WTC11 (cell line): ENCODE measurements at regions not wholly inside any gene's neighbourhood (a gene's known extent, or its start where the extent isn't known, plus 50 kb on each side); places are given as distances from the start of the nearest gene placed in this dataset.

Source experiments
- ATAC-seq: fragments of 200-7000 bp; cut with Tn5 transposase; 2 replicates; pipeline ENCODE4 v1.10.0; 2021; ENCODE audit warnings: mild to moderate bottlenecking, moderate library complexity
- CTCF ChIA-PET: fragments of 300-600 bp; sonication (Branson Sonifier 250); formaldehyde crosslinking; loops from one replicate; lab custom pipeline; 2021; ENCODE audit warnings: antibody characterized with exemption; lab: Charles Lee
- POLR2A ChIA-PET: fragments of 350-600 bp; sonication (Branson Sonifier 250); formaldehyde crosslinking; loops from one replicate; lab custom pipeline; 2021; ENCODE audit warnings: antibody characterized with exemption; lab: Charles Lee
- DNase-seq: peaks from one replicate; pipeline ENCODE4 v3.0.0; 2021; ENCODE audit warnings: low spot score
- H3K27ac Mint-ChIP-seq: 2 replicates; pipeline ENCODE4 v1.8.0; 2021; ENCODE audit warnings: mixed read lengths
- H3K27me3 Mint-ChIP-seq: 2 replicates; pipeline ENCODE4 v1.8.0; 2021; ENCODE audit warnings: low read depth, mild to moderate bottlenecking, moderate library complexity, mixed read lengths
- H3K36me3 Mint-ChIP-seq: 2 replicates; pipeline ENCODE4 v1.8.0; 2021; ENCODE audit warnings: mixed read lengths
- H3K4me1 Mint-ChIP-seq: 2 replicates; pipeline ENCODE4 v1.8.0; 2022; ENCODE audit warnings: mixed read lengths
- H3K4me3 Mint-ChIP-seq: 2 replicates; pipeline ENCODE4 v1.8.0; 2021; ENCODE audit warnings: mild to moderate bottlenecking, moderate library complexity, mixed read lengths
- H3K9me3 Mint-ChIP-seq: 2 replicates; pipeline ENCODE4 v1.8.0; 2021; ENCODE audit warnings: mixed read lengths
- ATF6 ChIP-seq: sonication (generic); formaldehyde crosslinking; IDR thresholded peaks from 2 replicates; pipeline ENCODE4 v1.8.1; 2023; ENCODE audit warnings: mild to moderate bottlenecking, missing genetic modification reagents
- CBFB ChIP-seq: sonication (generic); formaldehyde crosslinking; IDR thresholded peaks from 2 replicates; pipeline ENCODE4 v1.8.1; 2022; ENCODE audit warnings: mild to moderate bottlenecking, low read depth, missing genetic modification reagents
- CREM ChIP-seq: sonication (generic); formaldehyde crosslinking; IDR thresholded peaks from 2 replicates; pipeline ENCODE4 v1.8.1; 2022; ENCODE audit warnings: mild to moderate bottlenecking, missing genetic modification reagents, moderate library complexity
- FOXK1 ChIP-seq: sonication (generic); formaldehyde crosslinking; IDR thresholded peaks from 2 replicates; pipeline ENCODE4 v1.8.0; 2022; ENCODE audit warnings: mild to moderate bottlenecking, moderate library complexity, missing genetic modification reagents
- FOXP1 ChIP-seq: sonication (generic); formaldehyde crosslinking; IDR thresholded peaks from 2 replicates; pipeline ENCODE4 v1.8.0; 2022; ENCODE audit warnings: missing genetic modification reagents, mild to moderate bottlenecking, moderate library complexity, borderline replicate concordance
- JUN ChIP-seq: sonication (generic); formaldehyde crosslinking; IDR thresholded peaks from 2 replicates; pipeline ENCODE4 v1.8.0; 2023; ENCODE audit warnings: mild to moderate bottlenecking, missing genetic modification reagents
- KAT7 ChIP-seq: sonication (generic); formaldehyde crosslinking; IDR thresholded peaks from 2 replicates; pipeline ENCODE4 v1.8.1; 2023; ENCODE audit warnings: missing genetic modification reagents, mild to moderate bottlenecking, borderline replicate concordance
- NFATC4 ChIP-seq: fragments of 250-450 bp; sonication (Bioruptor Pico); IDR thresholded peaks from 2 replicates; pipeline ENCODE4 v1.9.0; 2021; ENCODE audit warnings: mild to moderate bottlenecking
- NR2C2 ChIP-seq: sonication (generic); formaldehyde crosslinking; IDR thresholded peaks from 2 replicates; pipeline ENCODE4 v1.8.0; 2022; ENCODE audit warnings: mild to moderate bottlenecking, missing genetic modification reagents
- NR3C1 ChIP-seq: sonication (generic); formaldehyde crosslinking; conservative IDR thresholded peaks from 2 replicates; pipeline ENCODE4 v1.8.1; 2023; ENCODE audit warnings: low read depth, mild to moderate bottlenecking, missing genetic modification reagents
- SMAD3 ChIP-seq: sonication (generic); formaldehyde crosslinking; IDR thresholded peaks from 2 replicates; pipeline ENCODE4 v1.8.0; 2022; ENCODE audit warnings: missing genetic modification reagents, mild to moderate bottlenecking, borderline replicate concordance
- TCF7 ChIP-seq: sonication (generic); formaldehyde crosslinking; IDR thresholded peaks from 2 replicates; pipeline ENCODE4 v1.8.0; 2022; ENCODE audit warnings: mild to moderate bottlenecking, low read depth, missing genetic modification reagents, moderate library complexity
- TP53 ChIP-seq: sonication (generic); formaldehyde crosslinking; IDR thresholded peaks from 2 replicates; pipeline ENCODE4 v1.8.1; 2023; ENCODE audit warnings: mild to moderate bottlenecking, missing genetic modification reagents
- ZNF281 ChIP-seq: sonication (generic); formaldehyde crosslinking; IDR thresholded peaks from 2 replicates; pipeline ENCODE4 v1.8.0; 2023; ENCODE audit warnings: mild to moderate bottlenecking, missing genetic modification reagents
- ZNF416 ChIP-seq: fragments of 250-450 bp; sonication (Bioruptor Pico); IDR thresholded peaks from 2 replicates; pipeline ENCODE4 v1.9.0; 2021; ENCODE audit warnings: mild to moderate bottlenecking, inconsistent platforms
- ZNF425 ChIP-seq: fragments of 250-450 bp; sonication (Bioruptor Pico); conservative IDR thresholded peaks from 2 replicates; pipeline ENCODE4 v1.9.0; 2021; ENCODE audit warnings: mild to moderate bottlenecking
- ZNF671 ChIP-seq: fragments of 250-450 bp; sonication (Bioruptor Pico); IDR thresholded peaks from 2 replicates; pipeline ENCODE4 v1.8.0; 2021; ENCODE audit warnings: mild to moderate bottlenecking
- TF ChIP-seq, protein P1 (sequence below): fragments of 250-450 bp; sonication (Bioruptor Pico); IDR thresholded peaks from 2 replicates; pipeline ENCODE4 v1.9.0; 2021; ENCODE audit warnings: mild to moderate bottlenecking
- TF ChIP-seq, protein P2 (sequence below): fragments of 250-450 bp; sonication (Bioruptor Pico); IDR thresholded peaks from 2 replicates; pipeline ENCODE4 v1.9.0; 2021; ENCODE audit warnings: moderate library complexity, mild to moderate bottlenecking, inconsistent platforms, borderline replicate concordance

- ChIA-PET CTCF (interaction anchor here (1.8 kb wide), 1 partner anchor 38 kb away, joined by 11 read pairs; no protein-coding TSS in a partner anchor), POLR2A (interaction anchor here (0.7 kb wide), 2 partner anchors 18 to 278 kb away, joined by 5 to 6 read pairs; no protein-coding TSS in a partner anchor)
- DNase-seq, result no peak
- H3K9me3 Mint-ChIP-seq, result 0 out of 2 replicates have a peak, but pooled peaks cover 3% of the 10 kb centered on the region
- H3K27me3 Mint-ChIP-seq, result peaks cover 2% of the 10 kb centered on the region; the same call in 1 of the 2 replicates
- no peak overlapping the region for H3K4me3 Mint-ChIP-seq
- H3K4me1 Mint-ChIP-seq, result peaks cover 33% of the 10 kb centered on the region
- no peak overlapping the region for H3K27ac Mint-ChIP-seq
- TF ChIP-seq TP53 (CRISPR knock-in tag) (no peak), TCF7 (CRISPR knock-in tag) (no peak), NFATC4 (CRISPR knock-in tag) (no peak), FOXP1 (CRISPR knock-in tag) (no peak), ZNF281 (CRISPR knock-in tag) (no peak)
- TF ChIP-seq, protein P1, sequence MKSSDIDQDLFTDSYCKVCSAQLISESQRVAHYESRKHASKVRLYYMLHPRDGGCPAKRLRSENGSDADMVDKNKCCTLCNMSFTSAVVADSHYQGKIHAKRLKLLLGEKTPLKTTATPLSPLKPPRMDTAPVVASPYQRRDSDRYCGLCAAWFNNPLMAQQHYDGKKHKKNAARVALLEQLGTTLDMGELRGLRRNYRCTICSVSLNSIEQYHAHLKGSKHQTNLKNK (CRISPR knock-in tag), result no peak
- ATAC-seq, result no peak
- H3K36me3 Mint-ChIP-seq, result no peaks in the 10 kb centered on the region
Measured at GRCh38 chr16:19945934-19946333, 61.3 kb upstream of the GPRC5B start.

GRCh38 chr16:19940195-19940594 is 55.5 kb upstream of the GPRC5B start:
- ChIA-PET POLR2A (no interaction called here), CTCF (interaction anchor here (1.8 kb wide), 1 partner anchor 33 kb away, joined by 9 read pairs; no protein-coding TSS in a partner anchor)
- H3K36me3 Mint-ChIP-seq, result no peaks in the 10 kb centered on the region
- no peak overlapping the region for H3K27ac Mint-ChIP-seq
- DNase-seq, result no peak
- no peaks in the 10 kb centered on the region for H3K9me3 Mint-ChIP-seq
- no peak for ATAC-seq
- peaks cover 3% of the 10 kb centered on the region for H3K4me1 Mint-ChIP-seq
- no peaks in the 10 kb centered on the region; the same call in 1 of the 2 replicates for H3K27me3 Mint-ChIP-seq
- no peak overlapping the region for H3K4me3 Mint-ChIP-seq
- TF ChIP-seq ZNF416 (CRISPR knock-in tag) (no peak), FOXK1 (CRISPR knock-in tag) (no peak)

- DNase-seq, result no peak
- CTCF ChIA-PET, result no interaction called here
- ATAC-seq, result no peak
- TF ChIP-seq KAT7 (no peak), SMAD3 (CRISPR knock-in tag) (no peak), NR2C2 (no peak), ATF6 (CRISPR knock-in tag) (no peak), CREM (CRISPR knock-in tag) (no peak), NR3C1 (no peak), ZNF671 (CRISPR knock-in tag) (no peak), ZNF425 (CRISPR knock-in tag) (no peak), JUN (CRISPR knock-in tag) (no peak), CBFB (CRISPR knock-in tag) (no peak)
- TF ChIP-seq, protein P2, sequence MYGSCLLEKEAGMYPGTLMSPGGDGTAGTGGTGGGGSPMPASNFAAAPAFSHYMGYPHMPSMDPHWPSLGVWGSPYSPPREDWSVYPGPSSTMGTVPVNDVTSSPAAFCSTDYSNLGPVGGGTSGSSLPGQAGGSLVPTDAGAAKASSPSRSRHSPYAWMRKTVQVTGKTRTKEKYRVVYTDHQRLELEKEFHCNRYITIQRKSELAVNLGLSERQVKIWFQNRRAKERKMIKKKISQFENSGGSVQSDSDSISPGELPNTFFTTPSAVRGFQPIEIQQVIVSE (CRISPR knock-in tag), result no peak
- H3K36me3 Mint-ChIP-seq, result no peaks in the 10 kb centered on the region
- H3K9me3 Mint-ChIP-seq, result no peaks in the 10 kb centered on the region; the same call in 1 of the 2 replicates
- peaks cover under 1% of the 10 kb centered on the region for H3K4me1 Mint-ChIP-seq
- no peak overlapping the region for H3K27ac Mint-ChIP-seq
- no peak overlapping the region for H3K4me3 Mint-ChIP-seq
- POLR2A ChIA-PET, result no interaction called here
- no peaks in the 10 kb centered on the region; the same call in 1 of the 2 replicates for H3K27me3 Mint-ChIP-seq
Measured at GRCh38 chr16:19939553-19939952, 54.9 kb upstream of the GPRC5B start.
